T-helper 2 cell treated with Interferon-gamma antibody and Interleukin-4, amounts not matched to agents 100 ng/mL and 5 ng/mL, for 36 hours (primary cell): ENCODE measurements at regions not wholly inside any gene's neighbourhood (a gene's known extent, or its start where the extent isn't known, plus 50 kb on each side); places are given as distances from the start of the nearest gene placed in this dataset.

Experiments
- intact Hi-C: fragments of 100-400 bp; cut with micrococcal nuclease; formaldehyde crosslinking; loops from one replicate; pipeline ENCODE4 v1.15.1; 2023

GRCh38 chr17:79231766-79232287 lies 157.2 kb downstream of the ENGASE start:
- intact Hi-C loops = no loop called here

GRCh38 chr17:79230576-79230975 lies 156.0 kb downstream of the ENGASE start:
- intact Hi-C loops = no loop called here

GRCh38 chr17:79226037-79226436 lies 151.4 kb downstream of the ENGASE start:
- intact Hi-C loops = no loop called here

- intact Hi-C loops = no loop called here
These were observed 150.3 kb downstream of the ENGASE start for GRCh38 chr17:79224903-79225302.

GRCh38 chr17:79224476-79224875 lies 149.9 kb downstream of the ENGASE start:
- intact Hi-C loops = no loop called here

- intact Hi-C loops = no loop called here
These were observed 149.3 kb downstream of the ENGASE start for GRCh38 chr17:79223953-79224352.

- intact Hi-C loops = no loop called here
These were observed 148.8 kb downstream of the ENGASE start for GRCh38 chr17:79223471-79223870.

- intact Hi-C loops = no loop called here
These were observed 147.0 kb downstream of the ENGASE start for GRCh38 chr17:79221597-79221996.

GRCh38 chr17:79220713-79221291 lies 146.2 kb downstream of the ENGASE start:
- intact Hi-C loops = no loop called here

- intact Hi-C loops = no loop called here
These were observed 145.6 kb downstream of the ENGASE start for GRCh38 chr17:79220201-79220712.

- intact Hi-C loops = no loop called here
These were observed 144.7 kb downstream of the ENGASE start for GRCh38 chr17:79219208-79219935.

- intact Hi-C loops = no loop called here
These were observed 144.2 kb downstream of the ENGASE start for GRCh38 chr17:79218825-79219200.

- intact Hi-C loops = no loop called here
These were observed 143.7 kb downstream of the ENGASE start for GRCh38 chr17:79218175-79218824.

GRCh38 chr17:79217473-79218135 lies 143.0 kb downstream of the ENGASE start:
- intact Hi-C loops = no loop called here

- intact Hi-C loops = no loop called here
These were observed 142.2 kb downstream of the ENGASE start for GRCh38 chr17:79216826-79217225.

GRCh38 chr17:79216391-79216790 lies 141.8 kb downstream of the ENGASE start:
- intact Hi-C loops = no loop called here

GRCh38 chr17:79215631-79216030 lies 141.0 kb downstream of the ENGASE start:
- intact Hi-C loops = no loop called here

- intact Hi-C loops = no loop called here
These were observed 140.4 kb downstream of the ENGASE start for GRCh38 chr17:79214940-79215604.

GRCh38 chr17:79214459-79214858 lies 139.8 kb downstream of the ENGASE start:
- intact Hi-C loops = no loop called here

- intact Hi-C loops = no loop called here
These were observed 138.7 kb downstream of the ENGASE start for GRCh38 chr17:79213305-79213704.
